ENCODE measurements at regions not wholly inside any gene's neighbourhood (a gene's known extent, or its start where the extent isn't known, plus 50 kb on each side); places are given as distances from the start of the nearest gene placed in this dataset.

- intact Hi-C loops (cut with DNase I, micrococcal nuclease), result no loop called here
- Mint-ChIP-seq H3K27me3 (no peaks in the 10 kb centered on the region), H3K9me3 (peaks cover 5% of the 10 kb centered on the region), H3K36me3 (ENCODE audit: low read depth) (no peaks in the 10 kb centered on the region), H3K4me1 (ENCODE audit: low read depth) (no peaks in the 10 kb centered on the region), H3K27ac (no peak overlapping the region), H3K4me3 (no peak overlapping the region)
- H3K9me3 ChIP-seq (ENCODE audit: control insufficient read depth in 1 of 2, insufficient read depth in 1 of 2, low read length in 2 of 2), result no peaks in the 10 kb centered on the region
- DNase-seq (no peak), ATAC-seq (ENCODE audit: poor library complexity) (no peak)
- TF ChIP-seq CTCF (IDR thresholded peaks at IDR 0.05), result no peak
- H3K36me3 ChIP-seq (ENCODE audit: insufficient read depth, low read length), result no peaks in the 10 kb centered on the region
- ChIA-PET CTCF (no interaction called here), POLR2A (no interaction called here)
- no peaks in the 10 kb centered on the region for H3K27me3 ChIP-seq (ENCODE audit: control insufficient read depth in 1 of 2, insufficient read depth in 2 of 2, low read length in 2 of 2)
- no peak overlapping the region for H3K4me3 ChIP-seq (ENCODE audit: low read length)
- H3K4me1 ChIP-seq (ENCODE audit: insufficient read depth, low read length), result no peaks in the 10 kb centered on the region
- no peak overlapping the region for H3K27ac ChIP-seq (ENCODE audit: low read depth in 1 of 2, low read length in 2 of 2)
These were observed 672.8 kb upstream of the SYT4 start for GRCh38 chr18:43950062-43950461.

GRCh38 chr18:43952398-43952797, 675.1 kb upstream of the SYT4 start:
- H3K36me3 Mint-ChIP-seq (ENCODE audit: low read depth), result no peaks in the 10 kb centered on the region
- TF ChIP-seq CTCF (IDR thresholded peaks at IDR 0.05), result no peak
- POLR2A ChIA-PET, result no interaction called here
- H3K27me3 ChIP-seq (ENCODE audit: control insufficient read depth in 1 of 2, insufficient read depth in 2 of 2, low read length in 2 of 2), result no peaks in the 10 kb centered on the region
- no peaks in the 10 kb centered on the region for H3K9me3 Mint-ChIP-seq
- H3K27me3 Mint-ChIP-seq, result no peaks in the 10 kb centered on the region
- H3K4me1 Mint-ChIP-seq (ENCODE audit: low read depth), result no peaks in the 10 kb centered on the region
- no peaks in the 10 kb centered on the region for H3K36me3 ChIP-seq (ENCODE audit: insufficient read depth, low read length)
- no peaks in the 10 kb centered on the region for H3K9me3 ChIP-seq (ENCODE audit: control insufficient read depth in 1 of 2, insufficient read depth in 1 of 2, low read length in 2 of 2)
- DNase-seq (no peak), ATAC-seq (ENCODE audit: poor library complexity) (no peak)
- CTCF ChIA-PET, result no interaction called here
- no peak overlapping the region for H3K4me3 ChIP-seq (ENCODE audit: low read length)
- H3K27ac Mint-ChIP-seq, result no peak overlapping the region
- H3K4me3 Mint-ChIP-seq, result no peak overlapping the region
- H3K4me1 ChIP-seq (ENCODE audit: insufficient read depth, low read length), result no peaks in the 10 kb centered on the region
- no peak overlapping the region for H3K27ac ChIP-seq (ENCODE audit: low read depth in 1 of 2, low read length in 2 of 2)
- intact Hi-C loops (cut with DNase I, micrococcal nuclease), result no loop called here

GRCh38 chr18:43961722-43962121, 684.4 kb upstream of the SYT4 start:
- TF ChIP-seq CTCF (IDR thresholded peaks at IDR 0.05), result no peak
- no peaks in the 10 kb centered on the region for H3K4me1 ChIP-seq (ENCODE audit: insufficient read depth, low read length)
- H3K9me3 ChIP-seq (ENCODE audit: control insufficient read depth in 1 of 2, insufficient read depth in 1 of 2, low read length in 2 of 2), result peaks cover 0 to 4% of the 10 kb centered on the region in 2 experiments
- intact Hi-C loops (cut with DNase I, micrococcal nuclease), result no loop called here
- POLR2A ChIA-PET, result no interaction called here
- CTCF ChIA-PET, result no interaction called here
- Mint-ChIP-seq H3K9me3 (peaks cover 2% of the 10 kb centered on the region), H3K4me3 (no peak overlapping the region), H3K4me1 (ENCODE audit: low read depth) (no peaks in the 10 kb centered on the region), H3K27ac (no peak overlapping the region), H3K27me3 (no peaks in the 10 kb centered on the region), H3K36me3 (ENCODE audit: low read depth) (no peaks in the 10 kb centered on the region)
- H3K36me3 ChIP-seq (ENCODE audit: insufficient read depth, low read length), result no peaks in the 10 kb centered on the region
- no peak overlapping the region for H3K4me3 ChIP-seq (ENCODE audit: low read length)
- no peaks in the 10 kb centered on the region for H3K27me3 ChIP-seq (ENCODE audit: control insufficient read depth in 1 of 2, insufficient read depth in 2 of 2, low read length in 2 of 2)
- DNase-seq, result no peak
- H3K27ac ChIP-seq (ENCODE audit: low read depth in 1 of 2, low read length in 2 of 2), result no peak overlapping the region
- ATAC-seq (ENCODE audit: poor library complexity), result no peak
